Neural cell (in vitro differentiated cells): ENCODE measurements at regions not wholly inside any gene's neighbourhood (a gene's known extent, or its start where the extent isn't known, plus 50 kb on each side); places are given as distances from the start of the nearest gene placed in this dataset.

Source experiments
- EP300 ChIP-seq: fragments of 450-650 bp; conservative IDR thresholded peaks from 2 replicates; pipeline ENCODE4 v1.6.1; 2014; ENCODE audit warnings: antibody characterized with exemption, mild to moderate bottlenecking, moderate library complexity; ENCODE audit not compliant: poor library complexity, severe bottlenecking
- EZH2 ChIP-seq: fragments of 200-600, 300-800 bp; shearing (Covaris generic), sonication (generic); IDR thresholded peaks from 2 replicates; pipeline ENCODE4 v1.6.1; 2014; ENCODE audit warnings: antibody characterized with exemption, low read length, borderline replicate concordance, mild to moderate bottlenecking; ENCODE audit not compliant: insufficient read depth, poor library complexity, severe bottlenecking
- POLR2AphosphoS5 ChIP-seq: IDR thresholded peaks from 2 replicates; pipeline ENCODE4 v1.6.1; 2012
- SMC3 ChIP-seq: fragments of 450-650 bp; conservative IDR thresholded peaks from 2 replicates; pipeline ENCODE4 v1.6.1; 2014; ENCODE audit warnings: antibody characterized with exemption, mild to moderate bottlenecking, moderate library complexity; ENCODE audit not compliant: poor library complexity
- TF ChIP-seq, protein P1 (sequence below): fragments of 450-650 bp; IDR thresholded peaks from 2 replicates; pipeline ENCODE4 v1.5.1; 2014; ENCODE audit warnings: antibody characterized with exemption, mild to moderate bottlenecking, moderate library complexity; ENCODE audit not compliant: poor library complexity, severe bottlenecking
- TF ChIP-seq, protein P2 (sequence below): IDR thresholded peaks from 2 replicates; pipeline ENCODE4 v1.6.1; 2012; ENCODE audit warnings: borderline replicate concordance

DNA sequence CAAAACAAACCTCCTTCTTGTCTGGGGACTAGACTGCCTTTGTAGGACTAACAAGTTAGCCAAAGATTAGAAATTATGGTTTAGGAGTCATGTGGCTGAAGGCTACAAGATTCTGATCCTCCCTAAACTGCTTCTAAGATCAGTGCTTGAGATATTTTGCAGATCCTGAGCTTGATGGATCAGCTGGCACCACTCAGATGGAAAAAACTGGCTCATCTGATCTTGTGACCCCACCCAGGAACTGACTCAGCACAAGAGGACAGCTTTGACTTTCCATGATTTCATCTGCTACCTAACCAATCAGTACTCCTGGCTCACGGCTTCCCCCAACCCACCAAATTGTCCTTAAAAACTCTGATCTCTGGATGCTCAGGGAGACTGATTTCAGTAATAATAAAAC is 271.5 kb upstream of the TAC1 start:
- TF ChIP-seq, protein P1, sequence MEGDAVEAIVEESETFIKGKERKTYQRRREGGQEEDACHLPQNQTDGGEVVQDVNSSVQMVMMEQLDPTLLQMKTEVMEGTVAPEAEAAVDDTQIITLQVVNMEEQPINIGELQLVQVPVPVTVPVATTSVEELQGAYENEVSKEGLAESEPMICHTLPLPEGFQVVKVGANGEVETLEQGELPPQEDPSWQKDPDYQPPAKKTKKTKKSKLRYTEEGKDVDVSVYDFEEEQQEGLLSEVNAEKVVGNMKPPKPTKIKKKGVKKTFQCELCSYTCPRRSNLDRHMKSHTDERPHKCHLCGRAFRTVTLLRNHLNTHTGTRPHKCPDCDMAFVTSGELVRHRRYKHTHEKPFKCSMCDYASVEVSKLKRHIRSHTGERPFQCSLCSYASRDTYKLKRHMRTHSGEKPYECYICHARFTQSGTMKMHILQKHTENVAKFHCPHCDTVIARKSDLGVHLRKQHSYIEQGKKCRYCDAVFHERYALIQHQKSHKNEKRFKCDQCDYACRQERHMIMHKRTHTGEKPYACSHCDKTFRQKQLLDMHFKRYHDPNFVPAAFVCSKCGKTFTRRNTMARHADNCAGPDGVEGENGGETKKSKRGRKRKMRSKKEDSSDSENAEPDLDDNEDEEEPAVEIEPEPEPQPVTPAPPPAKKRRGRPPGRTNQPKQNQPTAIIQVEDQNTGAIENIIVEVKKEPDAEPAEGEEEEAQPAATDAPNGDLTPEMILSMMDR = no peak
- TF ChIP-seq, protein P2, sequence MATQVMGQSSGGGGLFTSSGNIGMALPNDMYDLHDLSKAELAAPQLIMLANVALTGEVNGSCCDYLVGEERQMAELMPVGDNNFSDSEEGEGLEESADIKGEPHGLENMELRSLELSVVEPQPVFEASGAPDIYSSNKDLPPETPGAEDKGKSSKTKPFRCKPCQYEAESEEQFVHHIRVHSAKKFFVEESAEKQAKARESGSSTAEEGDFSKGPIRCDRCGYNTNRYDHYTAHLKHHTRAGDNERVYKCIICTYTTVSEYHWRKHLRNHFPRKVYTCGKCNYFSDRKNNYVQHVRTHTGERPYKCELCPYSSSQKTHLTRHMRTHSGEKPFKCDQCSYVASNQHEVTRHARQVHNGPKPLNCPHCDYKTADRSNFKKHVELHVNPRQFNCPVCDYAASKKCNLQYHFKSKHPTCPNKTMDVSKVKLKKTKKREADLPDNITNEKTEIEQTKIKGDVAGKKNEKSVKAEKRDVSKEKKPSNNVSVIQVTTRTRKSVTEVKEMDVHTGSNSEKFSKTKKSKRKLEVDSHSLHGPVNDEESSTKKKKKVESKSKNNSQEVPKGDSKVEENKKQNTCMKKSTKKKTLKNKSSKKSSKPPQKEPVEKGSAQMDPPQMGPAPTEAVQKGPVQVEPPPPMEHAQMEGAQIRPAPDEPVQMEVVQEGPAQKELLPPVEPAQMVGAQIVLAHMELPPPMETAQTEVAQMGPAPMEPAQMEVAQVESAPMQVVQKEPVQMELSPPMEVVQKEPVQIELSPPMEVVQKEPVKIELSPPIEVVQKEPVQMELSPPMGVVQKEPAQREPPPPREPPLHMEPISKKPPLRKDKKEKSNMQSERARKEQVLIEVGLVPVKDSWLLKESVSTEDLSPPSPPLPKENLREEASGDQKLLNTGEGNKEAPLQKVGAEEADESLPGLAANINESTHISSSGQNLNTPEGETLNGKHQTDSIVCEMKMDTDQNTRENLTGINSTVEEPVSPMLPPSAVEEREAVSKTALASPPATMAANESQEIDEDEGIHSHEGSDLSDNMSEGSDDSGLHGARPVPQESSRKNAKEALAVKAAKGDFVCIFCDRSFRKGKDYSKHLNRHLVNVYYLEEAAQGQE = no peak
- TF ChIP-seq EZH2 (no peak), SMC3 (no peak), POLR2AphosphoS5 (no peak), EP300 (no peak)
